GM18499 (cell line): ENCODE measurements at regions not wholly inside any gene's neighbourhood (a gene's known extent, or its start where the extent isn't known, plus 50 kb on each side); places are given as distances from the start of the nearest gene placed in this dataset.
A peak's percentile ranks its signal among the peaks of the same experiment; 100 is the strongest.

Experiments
- ATAC-seq: cut with Tn5 transposase; IDR thresholded peaks from one replicate; pipeline ENCODE4 v1.9.1; 2021; ENCODE audit warnings: moderate number of reproducible peaks; ENCODE audit not compliant: insufficient read depth, unreplicated experiment

- ATAC-seq: no peak
Measured at GRCh38 chr13:22039961-22040360, 369.1 kb downstream of the FGF9 start.

GRCh38 chr13:22040810-22041364, 370.0 kb downstream of the FGF9 start:
- ATAC-seq: no peak

- ATAC-seq: no peak
Measured at GRCh38 chr13:22041741-22042140, 370.9 kb downstream of the FGF9 start.

- no peak for ATAC-seq
Measured at GRCh38 chr13:22047082-22047784, 376.4 kb downstream of the FGF9 start.

- no peak for ATAC-seq
Measured at GRCh38 chr13:22047785-22048104, 376.9 kb downstream of the FGF9 start.

- no peak for ATAC-seq
Measured at GRCh38 chr13:22049384-22049783, 378.5 kb downstream of the FGF9 start.

- ATAC-seq: no peak
Measured at GRCh38 chr13:22050951-22051563, 380.2 kb downstream of the FGF9 start.

- no peak for ATAC-seq
Measured at GRCh38 chr13:22053053-22053452, 382.2 kb downstream of the FGF9 start.

GRCh38 chr13:22055259-22055658, 384.4 kb downstream of the FGF9 start:
- no peak for ATAC-seq

GRCh38 chr13:22060187-22060586, 389.3 kb downstream of the FGF9 start:
- no peak for ATAC-seq

GRCh38 chr13:22061371-22061805, 390.5 kb downstream of the FGF9 start:
- ATAC-seq: peak; percentile 46

- ATAC-seq: peak; percentile 49
Measured at GRCh38 chr13:22061806-22062391, 391.0 kb downstream of the FGF9 start.

GRCh38 chr13:22062478-22063205, 391.8 kb downstream of the FGF9 start:
- no peak for ATAC-seq

GRCh38 chr13:22063416-22064124, 392.7 kb downstream of the FGF9 start:
- ATAC-seq: no peak

GRCh38 chr13:22064854-22065620, 394.2 kb downstream of the FGF9 start:
- no peak for ATAC-seq

GRCh38 chr13:22073718-22074117, 402.8 kb downstream of the FGF9 start:
- ATAC-seq: no peak

GRCh38 chr13:22074403-22074802, 403.5 kb downstream of the FGF9 start:
- ATAC-seq: no peak

- ATAC-seq: peak; percentile 48
Measured at GRCh38 chr13:22076658-22077057, 405.8 kb downstream of the FGF9 start.

GRCh38 chr13:22077205-22077683, 406.4 kb downstream of the FGF9 start:
- ATAC-seq: no peak
